Testis (tissue), 2 donors: ENCODE measurements at regions not wholly inside any gene's neighbourhood (a gene's known extent, or its start where the extent isn't known, plus 50 kb on each side); places are given as distances from the start of the nearest gene placed in this dataset.

Source experiments
- CTCF ChIP-seq, 3 experiments: fragments of 450-650 bp in 2 of 3; fragments of 200-600 bp in 1 of 3; sonication (generic) in 1 of 3; IDR thresholded peaks; one replicate each; pipeline ENCODE4 v1.5.1; 2016 to 2019; ENCODE audit warnings: antibody characterized with exemption in 3 of 3, mild to moderate bottlenecking in 2 of 3, moderate library complexity in 1 of 3
- POLR2A ChIP-seq: fragments of 450-650 bp; IDR thresholded peaks from one replicate; pipeline ENCODE4 v1.6.1; 2017; ENCODE audit warnings: antibody characterized with exemption, mild to moderate bottlenecking, moderate library complexity

GRCh38 chr2:19712850-19713249, 188.9 kb downstream of the TTC32 start:
- TF ChIP-seq CTCF (IDR thresholded peaks at IDR 0.05) (no peak), POLR2A (no peak)
